Head of caudate nucleus (tissue), 42 donors: ENCODE measurements at regions not wholly inside any gene's neighbourhood (a gene's known extent, or its start where the extent isn't known, plus 50 kb on each side); places are given as distances from the start of the nearest gene placed in this dataset.

Experiments
- DNase-seq, 42 donors: peaks; one replicate each; pipeline versions ENCODE4 v3.0.0 to v3.0.0-alpha.2; 2020 to 2021; ENCODE audit warnings: mixed read lengths in 7 of 42
- intact Hi-C: fragments of 100-400 bp; cut with DNase I; formaldehyde crosslinking; loops from one replicate; pipeline ENCODE4 v1.15.0; 2022

DNA sequence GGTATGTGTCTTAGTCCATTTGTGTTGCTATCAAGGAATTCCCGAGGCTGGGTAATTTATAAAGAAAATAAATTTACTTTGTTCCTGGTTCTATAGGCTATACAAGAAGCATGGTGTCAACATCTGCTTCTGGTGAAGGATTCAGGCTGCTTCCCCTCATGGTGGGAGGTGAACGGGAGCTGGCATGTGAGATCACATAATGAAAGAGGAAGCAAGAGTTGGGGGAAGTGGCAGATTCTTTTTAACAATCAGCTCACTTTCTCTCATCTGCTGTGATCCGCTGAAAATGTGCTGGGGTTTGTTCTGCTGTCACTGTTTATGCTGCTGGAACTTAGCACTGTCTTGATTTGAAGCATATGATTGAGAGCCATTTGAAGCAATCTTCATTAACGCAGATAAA, 730.0 kb upstream of the SORCS1 start:
- DNase-seq: peak in 4 of 42 donors; percentile 4 to 16 (median 10)
- intact Hi-C loops: no loop called here

DNA sequence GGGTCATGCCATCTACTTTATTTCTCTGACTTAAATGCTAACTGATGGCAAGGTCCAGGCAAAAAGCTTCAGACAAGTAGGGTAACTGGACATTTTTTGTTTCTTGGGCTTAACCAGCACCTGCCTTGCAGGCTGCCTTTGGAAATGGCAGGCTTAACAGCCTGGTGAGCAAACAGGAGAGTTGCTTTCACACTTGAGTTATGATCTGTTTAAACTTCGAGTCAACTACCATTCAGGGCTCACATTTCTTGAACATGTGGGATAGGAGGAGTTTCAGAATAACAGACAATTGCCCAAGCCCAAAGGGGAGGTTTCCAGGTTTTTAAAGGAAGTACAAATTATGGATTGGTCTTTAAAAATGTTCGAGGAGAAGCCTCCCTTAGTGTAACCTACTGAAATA, 724.6 kb upstream of the SORCS1 start:
- intact Hi-C loops: no loop called here
- no peak for DNase-seq

DNA sequence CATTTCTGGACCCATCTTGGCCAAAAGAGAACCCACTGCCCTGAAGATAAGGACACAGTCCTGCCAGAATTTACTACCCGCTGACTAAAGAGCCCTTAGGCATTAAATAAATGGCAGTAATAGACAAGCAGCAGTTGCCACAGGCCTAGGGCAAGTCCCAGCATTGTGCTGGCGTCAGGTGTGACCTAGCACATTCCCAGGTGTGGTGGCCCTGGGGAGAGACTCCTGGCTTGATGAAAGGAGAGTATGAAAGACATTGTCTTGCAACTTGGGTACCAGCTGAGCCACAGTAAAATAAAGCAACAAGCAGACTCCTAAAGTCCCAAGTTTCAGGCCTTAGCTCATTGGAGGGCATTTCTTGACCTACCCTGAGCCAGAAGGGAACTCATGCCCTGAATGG, 715.7 kb upstream of the SORCS1 start:
- intact Hi-C loops: no loop called here
- DNase-seq: no peak

DNA sequence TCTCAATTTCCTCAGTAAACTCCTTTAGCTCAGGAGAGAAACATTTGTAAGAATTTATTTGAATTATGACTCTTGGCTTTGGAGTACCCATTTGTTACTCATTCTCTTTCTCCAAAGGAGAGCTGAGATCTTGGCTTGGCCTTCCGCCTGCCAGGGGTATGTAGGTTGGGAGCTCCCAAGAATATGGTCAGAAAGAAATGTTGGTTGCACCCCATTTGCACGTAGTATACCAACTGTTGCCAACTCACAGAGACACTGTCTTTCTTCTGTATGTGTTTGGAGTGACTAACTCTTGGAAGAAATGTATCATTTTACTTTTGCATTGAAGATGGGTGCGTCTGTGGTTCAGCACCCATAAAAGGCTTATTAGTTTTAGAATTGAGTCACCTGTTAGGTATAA, 708.5 kb upstream of the SORCS1 start:
- intact Hi-C loops: no loop called here
- no peak for DNase-seq

DNA sequence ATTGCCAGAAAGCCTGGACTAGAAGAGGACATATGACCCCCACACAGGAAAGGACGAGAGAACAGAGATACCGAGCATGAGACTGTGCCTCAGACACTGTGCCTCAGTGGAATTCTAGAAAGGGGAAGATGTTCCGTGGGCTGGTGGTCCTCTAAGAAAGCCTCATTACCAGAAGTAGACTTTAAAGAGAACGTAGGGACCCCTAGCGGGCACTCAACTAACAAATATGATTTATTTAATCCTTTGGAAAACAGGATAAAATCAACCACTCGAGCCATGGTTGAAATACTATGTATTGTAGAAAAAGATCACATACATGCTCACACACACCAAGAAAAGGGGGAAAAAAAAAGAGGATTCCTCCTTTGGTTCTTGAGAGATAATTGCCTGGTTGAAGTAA, 701.2 kb upstream of the SORCS1 start:
- intact Hi-C loops: no loop called here
- no peak for DNase-seq

DNA sequence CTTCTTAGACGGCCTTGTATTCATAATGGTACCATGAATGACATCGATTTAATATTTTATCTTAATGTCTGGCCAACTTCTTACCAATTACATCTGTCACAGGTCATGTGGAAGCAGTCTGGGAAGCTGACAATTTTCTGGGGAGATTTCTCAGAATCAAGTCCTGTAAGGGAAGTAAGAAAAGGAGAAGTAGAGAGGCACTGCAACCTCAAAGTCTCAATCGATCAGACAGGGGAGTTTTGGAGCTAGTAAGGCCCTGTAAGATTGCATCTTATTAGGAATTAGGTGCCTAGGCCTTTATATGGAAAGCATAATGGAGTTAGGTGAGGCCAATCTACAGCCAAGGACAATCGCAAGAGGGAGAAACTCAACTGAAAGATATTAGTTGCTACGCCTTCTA, 694.6 kb upstream of the SORCS1 start:
- intact Hi-C loops: no loop called here
- no peak for DNase-seq

DNA sequence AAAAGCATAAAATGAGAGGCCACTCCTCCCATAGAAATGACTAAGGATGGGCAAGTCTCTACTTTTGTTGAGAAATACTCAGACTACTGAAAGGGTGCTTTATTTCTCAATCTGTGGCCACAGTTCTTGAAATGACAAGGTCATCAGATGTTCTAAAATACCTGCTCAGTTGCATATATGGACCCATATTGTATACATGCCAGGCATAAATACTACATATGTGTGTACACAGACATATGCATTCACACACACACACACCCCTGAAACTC, 691.5 kb upstream of the SORCS1 start:
- intact Hi-C loops: no loop called here
- DNase-seq: no peak

DNA sequence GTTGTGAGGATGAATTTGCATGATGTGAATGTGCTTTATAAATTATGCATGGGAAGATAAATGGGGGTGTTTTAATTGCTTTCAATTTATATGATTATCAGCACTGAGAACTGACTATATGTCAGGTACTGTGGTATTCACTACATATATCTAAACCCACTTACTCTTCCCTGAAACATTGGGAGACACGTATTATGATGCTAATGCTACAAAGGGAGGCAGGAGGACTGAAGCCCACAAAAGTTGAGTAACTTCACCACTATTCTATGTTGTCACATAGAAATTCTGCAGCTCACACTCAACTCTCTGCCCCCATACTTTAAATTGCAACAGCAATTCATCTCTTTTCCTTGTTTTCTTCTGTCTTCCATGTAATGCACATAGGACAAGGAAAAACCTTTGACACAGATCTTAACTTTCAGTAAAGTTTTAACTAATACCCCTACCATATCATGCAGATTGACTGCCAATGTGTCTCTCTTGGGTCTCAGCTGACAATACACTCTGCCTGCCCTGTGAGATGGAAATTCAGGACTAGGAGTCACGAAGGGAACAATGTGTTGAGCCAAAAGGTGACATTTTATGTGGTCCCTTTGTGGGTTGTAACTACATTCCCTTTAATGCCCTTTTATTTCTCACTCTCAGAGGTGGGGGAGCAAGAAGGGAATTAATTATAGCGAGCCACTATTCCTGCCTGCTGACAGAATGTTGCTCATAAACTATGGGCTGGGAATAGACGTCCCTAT, 691.0 kb upstream of the SORCS1 start:
- intact Hi-C loops: no loop called here
- no peak for DNase-seq

DNA sequence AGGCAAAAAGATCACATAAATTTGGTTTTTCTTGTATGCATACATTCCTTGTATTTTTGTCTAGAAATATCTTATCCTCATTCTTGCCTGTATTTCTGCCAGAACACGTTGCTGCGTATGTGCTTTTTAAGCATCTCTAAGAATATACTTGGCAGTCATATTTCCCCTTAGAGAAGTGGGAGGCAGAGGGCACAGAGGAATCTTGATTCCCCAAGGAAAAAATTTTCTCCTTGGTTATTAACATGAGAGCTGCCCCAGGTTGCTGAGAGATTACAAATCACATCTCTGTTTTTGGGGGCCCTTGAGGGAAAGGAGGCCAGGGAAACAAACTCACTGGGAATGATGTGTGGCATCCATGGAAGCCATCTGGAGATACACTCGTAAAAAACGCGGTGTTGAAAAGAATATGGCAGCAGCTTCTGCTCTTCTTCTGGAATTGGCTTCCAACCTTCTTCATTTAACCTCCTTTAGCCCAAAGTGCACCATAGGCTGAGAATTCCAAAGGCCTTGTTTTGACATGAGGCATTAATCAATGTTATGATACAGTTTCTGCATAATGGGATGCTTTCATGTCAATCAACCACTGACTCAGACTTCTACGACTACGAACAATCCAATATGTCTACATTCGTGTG, 684.3 kb upstream of the SORCS1 start:
- DNase-seq: no peak
- intact Hi-C loops: no loop called here

DNA sequence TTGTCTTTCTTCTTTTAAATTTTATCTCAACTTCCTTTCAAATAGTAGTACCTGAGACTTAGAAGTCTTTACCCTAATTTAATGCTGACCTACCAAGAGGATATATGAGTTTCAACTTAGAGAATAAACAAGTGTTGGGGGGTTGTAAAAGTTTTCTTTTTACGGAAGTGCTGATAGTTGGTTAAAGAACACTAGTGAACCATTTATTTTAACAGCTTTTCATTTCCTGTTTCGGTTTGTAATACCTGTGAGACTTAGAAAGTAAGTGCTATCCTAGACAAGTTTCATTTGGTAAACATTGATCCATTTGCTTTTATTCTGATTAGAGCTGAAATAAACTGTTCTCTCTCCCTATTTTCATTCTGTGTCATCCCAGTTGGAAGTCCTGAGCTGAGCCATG, 683.1 kb upstream of the SORCS1 start:
- DNase-seq: no peak
- intact Hi-C loops: no loop called here

DNA sequence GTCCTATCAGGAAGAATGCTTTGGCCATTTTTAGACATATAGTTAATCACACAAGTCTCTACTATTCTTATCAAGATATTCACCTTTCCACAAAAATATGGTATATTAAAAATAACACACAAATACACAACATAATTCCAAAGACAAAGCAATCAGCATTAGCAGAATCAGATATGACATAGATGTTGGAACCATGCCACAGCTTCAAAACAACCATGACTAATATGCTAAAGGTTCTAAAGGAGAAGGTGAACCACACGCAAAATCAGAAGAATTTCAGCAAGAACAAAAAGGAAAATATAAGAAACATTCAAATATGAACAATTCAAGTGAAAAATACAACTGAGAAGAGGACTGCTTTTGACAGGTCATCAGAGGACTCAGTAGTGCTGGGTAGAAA, 670.2 kb upstream of the SORCS1 start:
- intact Hi-C loops: no loop called here
- no peak for DNase-seq

DNA sequence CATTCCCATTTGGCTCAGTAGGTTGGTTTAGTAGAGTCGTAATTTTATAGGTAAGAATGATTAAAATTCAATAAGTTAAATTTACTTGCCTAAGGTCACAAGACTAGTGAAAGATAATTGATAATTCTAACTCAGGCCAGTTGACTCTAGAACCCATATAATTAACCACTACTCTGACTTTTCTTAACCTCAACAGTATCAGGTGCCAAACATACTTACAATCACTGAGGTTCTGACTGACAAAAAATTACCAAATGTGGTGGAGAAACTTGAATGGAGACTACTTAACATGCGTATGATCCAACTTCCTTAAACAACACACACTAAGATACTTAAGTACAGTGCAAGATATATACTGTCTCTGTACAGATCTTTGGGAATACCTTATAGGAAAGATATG, 667.3 kb upstream of the SORCS1 start:
- intact Hi-C loops: no loop called here
- no peak for DNase-seq

DNA sequence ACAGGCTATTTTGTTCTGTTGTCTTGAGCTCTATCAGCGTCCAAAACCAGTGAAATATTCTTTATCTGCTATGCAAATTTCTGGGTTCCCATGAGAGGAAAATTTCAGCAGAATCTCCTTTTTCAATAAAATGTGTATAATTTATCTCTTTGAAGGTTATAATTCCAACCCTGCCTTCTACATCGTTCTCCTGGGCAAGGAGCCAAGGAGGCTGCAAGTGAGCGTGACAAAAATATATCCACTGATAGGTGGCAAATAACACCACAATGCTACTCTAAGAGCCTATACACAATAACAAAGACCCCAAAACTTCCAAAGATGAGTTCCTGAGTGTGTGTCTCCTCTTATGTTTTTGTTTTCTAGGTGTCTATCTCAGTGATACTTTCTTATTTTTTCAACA, 664.7 kb upstream of the SORCS1 start:
- intact Hi-C loops: no loop called here
- DNase-seq: no peak

DNA sequence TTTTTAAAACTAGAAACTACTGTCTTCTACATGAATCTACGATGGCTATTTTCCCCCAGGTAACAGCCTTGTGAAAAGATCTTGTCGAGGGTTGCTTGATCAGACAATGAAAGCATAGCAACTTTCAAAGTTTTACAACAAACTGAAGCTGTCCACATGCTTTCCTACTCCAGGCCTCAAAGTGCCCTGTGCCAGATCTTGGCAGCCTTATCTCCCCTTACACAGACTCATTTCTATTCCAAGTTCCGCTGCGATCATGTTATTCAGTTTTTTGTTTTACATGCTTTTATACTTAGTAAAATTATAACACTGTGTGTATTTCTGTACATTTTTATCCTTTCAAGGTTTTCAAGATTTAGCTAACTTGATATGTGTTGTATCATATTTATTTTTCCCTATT, 661.7 kb upstream of the SORCS1 start:
- no peak for DNase-seq
- intact Hi-C loops: no loop called here

DNA sequence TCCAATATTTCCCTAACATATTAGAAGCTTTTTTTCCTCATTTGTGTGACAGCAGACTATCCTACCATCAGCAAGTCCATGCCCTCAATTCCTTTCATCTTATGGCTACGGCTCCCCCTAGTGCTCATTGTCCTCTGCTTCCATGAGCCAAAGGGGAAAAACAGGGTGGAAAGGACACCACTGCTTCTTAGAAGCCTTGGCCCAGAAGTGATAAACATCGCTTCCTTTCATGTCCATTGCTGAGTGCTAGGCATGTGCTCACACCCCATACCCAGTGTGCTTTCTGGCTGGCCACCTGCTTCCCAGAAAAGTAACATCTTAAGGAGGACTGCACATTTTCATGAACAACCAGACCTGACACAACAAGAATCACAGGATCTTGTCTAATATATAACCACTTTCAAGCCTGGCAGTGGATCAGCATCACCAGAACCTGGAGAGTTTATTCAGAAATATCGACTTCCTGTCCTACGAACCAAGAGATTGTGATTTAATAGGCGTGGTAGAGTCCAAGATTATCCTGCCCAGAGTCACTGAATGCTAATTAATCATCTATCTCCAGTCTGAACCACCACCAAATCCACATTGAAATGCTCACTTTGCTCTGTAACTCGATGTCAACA, 650.5 kb upstream of the SORCS1 start:
- DNase-seq: peak in 41 of 42 donors; percentile 3 to 81 (median 56)

DNA sequence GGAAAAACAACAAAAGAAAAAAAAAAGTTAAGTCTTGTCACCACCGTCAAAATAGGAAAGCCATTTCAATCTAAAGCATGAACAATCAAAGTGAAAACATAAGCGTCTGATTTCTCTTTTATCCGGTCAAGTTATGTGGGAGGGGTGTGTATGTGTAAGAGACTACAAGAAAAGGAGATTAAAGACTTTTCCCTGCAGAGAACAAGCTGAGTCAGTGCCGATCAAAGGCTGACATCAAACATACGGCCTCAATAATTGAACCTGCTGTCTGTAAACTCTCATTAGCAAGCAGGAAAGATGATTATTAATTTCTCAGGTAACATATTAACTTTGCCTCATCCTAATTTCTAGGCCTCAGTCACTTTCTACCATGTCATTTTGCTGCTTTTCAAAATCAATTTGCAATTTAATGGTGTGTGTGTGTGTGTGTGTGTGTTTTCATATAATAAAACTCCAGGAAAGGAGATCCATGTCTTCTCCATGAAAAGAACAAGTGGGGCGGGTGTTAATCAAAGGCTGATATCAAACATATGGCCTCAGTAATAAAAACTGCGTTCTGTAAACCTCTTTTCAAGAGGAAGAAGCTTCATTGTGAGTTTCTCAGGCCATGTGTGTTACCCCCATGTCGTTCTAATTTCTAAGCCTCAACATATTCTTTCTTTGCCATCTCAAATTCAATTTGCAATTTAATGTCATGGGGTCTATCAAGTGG, 649.1 kb upstream of the SORCS1 start:
- intact Hi-C loops: no loop called here
- no peak for DNase-seq

More for the DNA sequence above, 650.5 kb upstream of the SORCS1 start:
- intact Hi-C loops: no loop called here

DNA sequence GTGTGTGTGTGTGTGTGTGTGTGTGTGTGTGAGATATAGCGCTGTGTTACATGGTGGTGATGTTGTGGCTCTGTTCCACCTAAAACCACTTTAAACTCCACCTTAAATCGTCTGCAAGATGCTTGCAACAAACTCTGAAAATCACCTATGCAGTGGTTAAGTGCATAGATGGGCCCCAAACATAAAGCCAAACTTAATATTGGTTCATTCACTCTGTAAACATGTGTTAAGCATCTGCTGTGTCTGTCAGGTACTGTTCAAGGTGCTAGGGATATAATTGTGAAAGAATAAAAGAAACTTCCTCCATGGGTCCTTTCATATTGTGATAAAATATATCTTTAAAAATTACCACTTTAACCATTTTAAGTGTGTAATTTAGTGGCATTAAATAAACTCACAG, 645.4 kb upstream of the SORCS1 start:
- intact Hi-C loops: no loop called here

DNA sequence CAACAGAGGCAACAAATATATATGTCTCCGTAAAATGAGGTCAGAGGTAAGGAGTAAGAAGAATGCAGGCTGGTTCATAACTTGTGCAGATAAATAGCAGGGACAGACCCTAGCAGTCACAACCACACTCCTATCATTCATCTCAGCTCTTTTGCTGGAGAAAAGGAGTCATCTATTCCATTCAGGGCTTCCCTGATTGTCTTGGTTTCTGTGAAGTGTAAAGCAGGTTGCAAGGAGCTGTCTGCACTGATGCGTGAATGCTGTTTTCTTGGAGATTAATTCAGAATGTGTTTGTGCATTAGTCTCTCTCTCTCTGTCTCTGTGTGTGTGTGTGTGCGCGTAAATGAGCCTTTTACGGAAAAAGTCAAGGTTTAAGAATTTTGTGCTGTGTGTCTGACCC, 643.3 kb upstream of the SORCS1 start:
- DNase-seq: no peak
- intact Hi-C loops: no loop called here

More for the DNA sequence above, 645.4 kb upstream of the SORCS1 start:
- no peak for DNase-seq

DNA sequence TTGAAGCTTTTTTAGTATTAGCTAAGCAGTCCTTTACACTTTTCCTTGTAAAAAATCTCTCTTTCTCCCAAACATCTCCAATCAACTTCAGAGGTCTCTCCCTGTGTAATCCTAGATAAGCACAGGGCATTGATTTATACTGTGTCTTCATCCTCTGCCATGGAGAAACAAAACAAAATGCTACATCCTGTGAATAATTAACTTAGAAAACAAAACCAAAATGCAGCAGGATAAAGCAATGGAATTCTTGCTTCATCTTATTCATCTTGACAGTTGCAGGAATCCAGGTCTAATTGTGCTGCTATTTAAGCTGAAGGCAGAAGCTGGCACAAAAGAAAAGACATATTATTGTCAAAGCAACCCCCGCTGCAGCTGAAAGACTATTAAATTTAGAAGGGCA, 641.5 kb upstream of the SORCS1 start:
- intact Hi-C loops: no loop called here
- peak in 6 of 42 donors; percentile 10 to 44 (median 15) for DNase-seq

DNA sequence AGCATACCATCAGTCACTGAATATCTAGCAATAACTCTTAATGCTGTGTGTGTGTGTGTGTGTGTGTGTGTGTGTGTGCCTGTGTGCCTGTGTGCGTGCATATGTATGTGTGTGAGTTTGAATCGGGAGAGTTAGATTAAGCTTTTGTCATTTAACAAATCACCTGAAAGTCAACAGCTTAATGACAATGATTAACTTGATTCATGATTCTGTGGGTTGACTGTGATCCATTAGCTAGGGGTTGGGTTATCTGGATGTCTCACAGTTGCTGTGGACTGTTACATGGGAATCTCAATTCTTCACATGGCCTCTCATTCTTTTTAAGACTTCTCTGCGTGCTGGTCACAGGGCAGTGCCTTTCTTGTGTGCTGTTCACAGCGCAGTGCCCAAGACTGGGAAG, 639.0 kb upstream of the SORCS1 start:
- no peak for DNase-seq
- intact Hi-C loops: no loop called here
